Esophagus muscularis mucosa (tissue), 3 donors: ENCODE measurements at regions not wholly inside any gene's neighbourhood (a gene's known extent, or its start where the extent isn't known, plus 50 kb on each side); places are given as distances from the start of the nearest gene placed in this dataset.

Experiments
- CTCF ChIP-seq, 3 experiments: fragments of 200-600 bp in 2 of 3; fragments of 450-650 bp in 1 of 3; sonication (generic) in 2 of 3; IDR thresholded peaks; one replicate each; pipeline ENCODE4 v1.5.1; 2017 to 2019; ENCODE audit warnings: antibody characterized with exemption in 3 of 3, mild to moderate bottlenecking in 2 of 3, moderate library complexity in 1 of 3
- POLR2A ChIP-seq: fragments of 450-650 bp; IDR thresholded peaks from one replicate; pipeline ENCODE4 v1.6.1; 2017; ENCODE audit warnings: antibody characterized with exemption, moderate library complexity, mild to moderate bottlenecking, low read depth
- POLR2AphosphoS5 ChIP-seq, 2 donors: sonication (generic); formaldehyde crosslinking; IDR thresholded peaks; one replicate each; pipeline ENCODE4 v1.6.1; 2017; ENCODE audit warnings: antibody characterized with exemption in 2 of 2

GRCh38 chr22:25448435-25449051 lies 115.9 kb upstream of the GRK3 start:
- no peak for TF ChIP-seq POLR2A
- no peak for TF ChIP-seq CTCF (IDR thresholded peaks at IDR 0.05)
- no peak for TF ChIP-seq POLR2AphosphoS5 (IDR thresholded peaks at IDR 0.05)
